ENCODE measurements at regions not wholly inside any gene's neighbourhood (a gene's known extent, or its start where the extent isn't known, plus 50 kb on each side); places are given as distances from the start of the nearest gene placed in this dataset.
A peak's percentile ranks its signal among the peaks of the same experiment; 100 is the strongest.

GRCh38 chr13:111448504-111448903, 128.1 kb downstream of the TEX29 start:
- ATAC-seq (no peak), DNase-seq (ENCODE audit: low spot score) (no peak)

- ATAC-seq, result no peak
- DNase-seq (ENCODE audit: low spot score), result no peak
These were observed 128.6 kb downstream of the TEX29 start for GRCh38 chr13:111449041-111449440.

GRCh38 chr13:111451402-111451801, 131.0 kb downstream of the TEX29 start:
- no peak for DNase-seq (ENCODE audit: low spot score)
- ATAC-seq, result no peak

GRCh38 chr13:111456452-111457230, 136.2 kb downstream of the TEX29 start:
- ATAC-seq, result no peak
- no peak for DNase-seq (ENCODE audit: low spot score)

GRCh38 chr13:111458001-111458531, 137.6 kb downstream of the TEX29 start:
- DNase-seq (ENCODE audit: low spot score), result peak; percentile 24
- no peak for ATAC-seq

GRCh38 chr13:111458739-111459138, 138.3 kb downstream of the TEX29 start:
- no peak for ATAC-seq
- DNase-seq (ENCODE audit: low spot score), result peak; percentile 30

GRCh38 chr13:111459803-111460547, 139.5 kb downstream of the TEX29 start:
- ATAC-seq (no peak), DNase-seq (ENCODE audit: low spot score) (no peak)

- ATAC-seq (peak; percentile 89), DNase-seq (ENCODE audit: low spot score) (peak; percentile 49)
These were observed 140.4 kb downstream of the TEX29 start for GRCh38 chr13:111460548-111461444.

GRCh38 chr13:111461445-111462149, 141.2 kb downstream of the TEX29 start:
- DNase-seq (ENCODE audit: low spot score), result peak; percentile 27
- ATAC-seq, result no peak

GRCh38 chr13:111462221-111462764, 141.9 kb downstream of the TEX29 start:
- DNase-seq (ENCODE audit: low spot score) (peak; percentile 22), ATAC-seq (no peak)

- DNase-seq (ENCODE audit: low spot score) (no peak), ATAC-seq (no peak)
These were observed 142.5 kb downstream of the TEX29 start for GRCh38 chr13:111462944-111463343.

GRCh38 chr13:111467111-111467890, 146.9 kb downstream of the TEX29 start:
- no peak for DNase-seq (ENCODE audit: low spot score)
- ATAC-seq, result no peak

GRCh38 chr13:111468037-111468959, 147.9 kb downstream of the TEX29 start:
- DNase-seq (ENCODE audit: low spot score), result no peak
- no peak for ATAC-seq

GRCh38 chr13:111469450-111469849, 149.0 kb downstream of the TEX29 start:
- peak; percentile 22 for DNase-seq (ENCODE audit: low spot score)
- ATAC-seq, result no peak

- DNase-seq (ENCODE audit: low spot score) (peak; percentile 44), ATAC-seq (peak; percentile 35)
These were observed 149.6 kb downstream of the TEX29 start for GRCh38 chr13:111469916-111470506.

- ATAC-seq (no peak), DNase-seq (ENCODE audit: low spot score) (peak; percentile 29)
These were observed 150.5 kb downstream of the TEX29 start for GRCh38 chr13:111470933-111471332.

GRCh38 chr13:111472083-111472482, 151.6 kb downstream of the TEX29 start:
- ATAC-seq (no peak), DNase-seq (ENCODE audit: low spot score) (no peak)

Measured in left lobe of liver (tissue), 2 donors.